ENCODE measurements at regions not wholly inside any gene's neighbourhood (a gene's known extent, or its start where the extent isn't known, plus 50 kb on each side); places are given as distances from the start of the nearest gene placed in this dataset.
"Not testable (repeated sequence)": the region's sequence is repeated elsewhere in the genome, so short reads cannot be mapped to it uniquely, and the experiment has no call there.

DNA sequence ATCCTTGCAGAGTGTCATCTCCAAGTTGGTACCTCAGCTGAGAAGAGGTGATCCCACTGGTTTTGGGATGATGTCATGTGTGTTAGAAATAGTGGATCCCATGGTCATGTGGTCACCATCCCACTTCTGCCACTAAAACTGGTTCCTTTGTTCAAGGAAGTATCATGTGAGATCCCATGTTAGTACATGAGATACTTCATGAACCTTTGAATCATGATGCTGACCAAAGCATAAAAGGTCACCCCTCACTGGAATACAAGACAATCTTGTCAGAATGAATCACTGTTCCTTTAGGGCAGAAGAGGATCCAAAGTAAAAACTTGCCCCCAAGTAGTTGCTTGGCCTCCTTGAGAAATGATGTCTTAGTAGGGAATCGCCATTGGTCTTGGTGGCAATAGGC is 150.9 kb upstream of the MOCS2 start:
- TF ChIP-seq, protein P1, sequence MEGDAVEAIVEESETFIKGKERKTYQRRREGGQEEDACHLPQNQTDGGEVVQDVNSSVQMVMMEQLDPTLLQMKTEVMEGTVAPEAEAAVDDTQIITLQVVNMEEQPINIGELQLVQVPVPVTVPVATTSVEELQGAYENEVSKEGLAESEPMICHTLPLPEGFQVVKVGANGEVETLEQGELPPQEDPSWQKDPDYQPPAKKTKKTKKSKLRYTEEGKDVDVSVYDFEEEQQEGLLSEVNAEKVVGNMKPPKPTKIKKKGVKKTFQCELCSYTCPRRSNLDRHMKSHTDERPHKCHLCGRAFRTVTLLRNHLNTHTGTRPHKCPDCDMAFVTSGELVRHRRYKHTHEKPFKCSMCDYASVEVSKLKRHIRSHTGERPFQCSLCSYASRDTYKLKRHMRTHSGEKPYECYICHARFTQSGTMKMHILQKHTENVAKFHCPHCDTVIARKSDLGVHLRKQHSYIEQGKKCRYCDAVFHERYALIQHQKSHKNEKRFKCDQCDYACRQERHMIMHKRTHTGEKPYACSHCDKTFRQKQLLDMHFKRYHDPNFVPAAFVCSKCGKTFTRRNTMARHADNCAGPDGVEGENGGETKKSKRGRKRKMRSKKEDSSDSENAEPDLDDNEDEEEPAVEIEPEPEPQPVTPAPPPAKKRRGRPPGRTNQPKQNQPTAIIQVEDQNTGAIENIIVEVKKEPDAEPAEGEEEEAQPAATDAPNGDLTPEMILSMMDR (IDR thresholded peaks at IDR 0.05): no peak
- ChIA-PET CTCF (no interaction called here), POLR2A (no interaction called here)
- peaks cover 5% of the 10 kb centered on the region for H3K27me3 Mint-ChIP-seq
- no peaks in the 10 kb centered on the region for H3K4me1 Mint-ChIP-seq (ENCODE audit: low read depth)
- DNase-seq (no peak), ATAC-seq (no peak)
- H3K4me3 Mint-ChIP-seq: no peak overlapping the region
- no peaks in the 10 kb centered on the region for H3K36me3 Mint-ChIP-seq (ENCODE audit: low read depth)
- H3K27ac Mint-ChIP-seq: no peak overlapping the region
- intact Hi-C loops (cut with micrococcal nuclease): no loop called here
- H3K9me3 Mint-ChIP-seq: no peaks in the 10 kb centered on the region

- ATAC-seq (no peak), DNase-seq (no peak)
- intact Hi-C loops (cut with micrococcal nuclease): no loop called here
- Mint-ChIP-seq H3K9me3 (no peaks in the 10 kb centered on the region), H3K36me3 (ENCODE audit: low read depth) (no peaks in the 10 kb centered on the region), H3K27ac (no peak overlapping the region), H3K4me3 (no peak overlapping the region), H3K4me1 (ENCODE audit: low read depth) (no peaks in the 10 kb centered on the region), H3K27me3 (peaks cover 2% of the 10 kb centered on the region)
- POLR2A ChIA-PET: interaction anchor here (0.7 kb wide), 1 partner anchor 13 kb away, joined by 3 read pairs; no protein-coding TSS in a partner anchor
- TF ChIP-seq, protein P1 (IDR thresholded peaks at IDR 0.05): no peak
- CTCF ChIA-PET: no interaction called here
Observed at GRCh38 chr5:53261245-53261644, 151.7 kb upstream of the MOCS2 start.

- no peak for ATAC-seq
- Mint-ChIP-seq H3K27ac (no peak overlapping the region), H3K36me3 (ENCODE audit: low read depth) (no peaks in the 10 kb centered on the region), H3K9me3 (no peaks in the 10 kb centered on the region), H3K4me3 (no peak overlapping the region), H3K4me1 (ENCODE audit: low read depth) (no peaks in the 10 kb centered on the region), H3K27me3 (peaks cover 2% of the 10 kb centered on the region)
- POLR2A ChIA-PET: no interaction called here
- DNase-seq: peak; percentile 19
- intact Hi-C loops (cut with micrococcal nuclease): no loop called here
- CTCF ChIA-PET: interaction anchor here (0.7 to 1.3 kb wide), 4 partner anchors 13 to 965 kb away, joined by 3 to 5 read pairs (median 3); no protein-coding TSS in a partner anchor
- TF ChIP-seq, protein P1 (IDR thresholded peaks at IDR 0.05): peak; percentile 23
Observed at GRCh38 chr5:53262348-53262970, 152.9 kb upstream of the MOCS2 start.

- H3K27ac Mint-ChIP-seq: no peak overlapping the region
- intact Hi-C loops (cut with micrococcal nuclease): no loop called here
- H3K27me3 Mint-ChIP-seq: peaks cover 5% of the 10 kb centered on the region
- TF ChIP-seq, protein P1 (IDR thresholded peaks at IDR 0.05): no peak
- ATAC-seq: no peak
- no peaks in the 10 kb centered on the region for H3K9me3 Mint-ChIP-seq
- no peaks in the 10 kb centered on the region for H3K4me1 Mint-ChIP-seq (ENCODE audit: low read depth)
- no peak overlapping the region for H3K4me3 Mint-ChIP-seq
- DNase-seq: no peak
- CTCF ChIA-PET: interaction anchor here (1.0 to 1.3 kb wide), 2 partner anchors 14 to 75 kb away, joined by 3 to 5 read pairs; no protein-coding TSS in a partner anchor
- no peaks in the 10 kb centered on the region for H3K36me3 Mint-ChIP-seq (ENCODE audit: low read depth)
- POLR2A ChIA-PET: no interaction called here
Observed at GRCh38 chr5:53263151-53263550, 153.6 kb upstream of the MOCS2 start.

DNA sequence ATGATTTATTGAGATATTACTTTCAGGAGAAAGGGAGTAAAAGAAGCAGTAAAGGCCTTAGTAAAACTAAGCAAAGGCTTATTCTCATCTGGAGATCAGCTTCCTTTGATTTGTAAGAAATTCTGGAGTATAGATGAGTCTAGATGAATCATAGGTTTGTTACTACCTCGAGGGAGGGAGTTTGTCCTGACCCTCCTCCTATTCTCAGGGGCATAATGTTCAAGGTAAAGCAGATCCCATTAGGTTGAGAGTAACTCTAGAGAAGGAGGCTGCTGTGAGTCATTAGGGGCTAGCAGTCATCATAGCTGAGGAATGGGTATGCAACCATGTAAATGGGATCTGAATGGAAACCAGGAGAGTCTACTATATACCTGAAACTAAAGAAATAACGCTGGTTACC is 155.5 kb upstream of the MOCS2 start:
- ChIA-PET POLR2A (no interaction called here), CTCF (no interaction called here)
- DNase-seq (no peak), ATAC-seq (no peak)
- Mint-ChIP-seq H3K9me3 (no peaks in the 10 kb centered on the region), H3K4me1 (ENCODE audit: low read depth) (no peaks in the 10 kb centered on the region), H3K4me3 (no peak overlapping the region), H3K27ac (no peak overlapping the region), H3K36me3 (ENCODE audit: low read depth) (no peaks in the 10 kb centered on the region), H3K27me3 (peaks cover 5% of the 10 kb centered on the region)
- intact Hi-C loops (cut with micrococcal nuclease): no loop called here
- TF ChIP-seq, protein P1 (IDR thresholded peaks at IDR 0.05): no peak

GRCh38 chr5:53268241-53268640 is 158.7 kb upstream of the MOCS2 start:
- H3K27ac Mint-ChIP-seq; POLR2A ChIA-PET; H3K9me3 Mint-ChIP-seq; DNase-seq; H3K36me3 Mint-ChIP-seq (ENCODE audit: low read depth); H3K27me3 Mint-ChIP-seq; intact Hi-C loops (cut with micrococcal nuclease); H3K4me1 Mint-ChIP-seq (ENCODE audit: low read depth); CTCF ChIA-PET; ATAC-seq; H3K4me3 Mint-ChIP-seq: not testable (repeated sequence)

Data from activated CD8-positive, alpha-beta T cell treated with anti-CD3 and anti-CD28 coated beads for 36 hours (primary cell).